Caco-2 (cell line): ENCODE measurements at regions not wholly inside any gene's neighbourhood (a gene's known extent, or its start where the extent isn't known, plus 50 kb on each side); places are given as distances from the start of the nearest gene placed in this dataset.

Source experiments
- BruUV-seq: library from RNA; stranded (reverse); fragments of 400-500 nt; replicated peaks from 2 replicates; lab custom pipeline; 2021; lab: Mats Ljungman, UMichigan
- CTCF ChIA-PET: fragments of 300-600 bp; sonication (Branson Sonifier 250); formaldehyde crosslinking; loops from one replicate; lab custom pipeline; 2022; ENCODE audit warnings: antibody characterized with exemption; lab: Charles Lee
- POLR2A ChIA-PET: fragments of 300-600 bp; sonication (Branson Sonifier 250); formaldehyde crosslinking; loops from one replicate; lab custom pipeline; 2022; ENCODE audit warnings: antibody characterized with exemption; lab: Charles Lee
- DNase-seq, 2 experiments: peaks; one replicate each; pipeline versions ENCODE4 v3.0.0 to v3.0.0-alpha.2; 2020 to 2022
- H3K27me3 ChIP-seq: replicated peaks from 2 replicates; pipeline ENCODE4 v1.6.0; 2011; ENCODE audit warnings: low read length; ENCODE audit not compliant: control insufficient read depth, insufficient read depth
- H3K36me3 ChIP-seq: 2 replicates; pipeline ENCODE4 v1.5.1; 2011; ENCODE audit warnings: low read length; ENCODE audit not compliant: control insufficient read depth, insufficient read depth
- H3K4me1 ChIP-seq: fragments of 250-450 bp; sonication (Bioruptor Pico); 2 replicates; pipeline ENCODE4 v1.5.1; 2020; ENCODE audit warnings: mild to moderate bottlenecking
- H3K4me3 ChIP-seq: 2 replicates; pipeline ENCODE4 v1.5.1; 2011; ENCODE audit warnings: low read depth, mild to moderate bottlenecking, control low read depth, low read length
- H3K9me3 ChIP-seq: fragments of 250-450 bp; sonication (Bioruptor Pico); 2 replicates; pipeline ENCODE4 v1.5.1; 2020; ENCODE audit warnings: mild to moderate bottlenecking, moderate library complexity
- H3K27ac Mint-ChIP-seq: one replicate; pipeline ENCODE4 v1.8.0; 2022; ENCODE audit warnings: mixed read lengths; ENCODE audit not compliant: unreplicated experiment
- H3K27me3 Mint-ChIP-seq: one replicate; pipeline ENCODE4 v1.8.0; 2022; ENCODE audit warnings: mixed read lengths; ENCODE audit not compliant: insufficient read depth, unreplicated experiment
- H3K36me3 Mint-ChIP-seq: one replicate; pipeline ENCODE4 v1.8.0; 2022; ENCODE audit warnings: mild to moderate bottlenecking, mixed read lengths; ENCODE audit not compliant: insufficient read depth, unreplicated experiment
- H3K4me1 Mint-ChIP-seq: one replicate; pipeline ENCODE4 v1.8.0; 2022; ENCODE audit warnings: low read depth, mixed read lengths; ENCODE audit not compliant: unreplicated experiment
- H3K4me3 Mint-ChIP-seq: one replicate; pipeline ENCODE4 v1.8.0; 2022; ENCODE audit warnings: mild to moderate bottlenecking, moderate library complexity, mixed read lengths; ENCODE audit not compliant: unreplicated experiment
- H3K9me3 Mint-ChIP-seq: one replicate; pipeline ENCODE4 v1.8.0; 2022; ENCODE audit warnings: mixed read lengths; ENCODE audit not compliant: unreplicated experiment
- CTCF ChIP-seq, 2 experiments: fragments of 200-600 bp in 1 of 2; IDR thresholded peaks; 1 replicate in 1 of 2; 2 replicates in 1 of 2; pipeline versions ENCODE4 v1.5.1 to v1.8.0; 2011 to 2022; ENCODE audit warnings: antibody characterized with exemption in 1 of 2, control low read depth in 1 of 2, inconsistent platforms in 1 of 2, low read depth in 1 of 2, low read length in 1 of 2, mild to moderate bottlenecking in 1 of 2, moderate library complexity in 1 of 2; ENCODE audit not compliant: insufficient read depth in 1 of 2, severe bottlenecking in 1 of 2, unreplicated experiment in 1 of 2
- intact Hi-C: fragments of 100-400 bp; cut with micrococcal nuclease; formaldehyde crosslinking; loops from one replicate; pipeline ENCODE4 v1.10.0; 2022; ENCODE audit not compliant: unreplicated experiment

GRCh38 chr16:88299751-88300462 lies 82.9 kb upstream of the ZNF469 start:
- Mint-ChIP-seq H3K4me3 (no peak overlapping the region), H3K27me3 (peaks cover 3% of the 10 kb centered on the region), H3K4me1 (peaks cover 9% of the 10 kb centered on the region), H3K27ac (peak overlapping the region; percentile 40), H3K36me3 (peaks cover 4% of the 10 kb centered on the region), H3K9me3 (no peaks in the 10 kb centered on the region)
- Histone ChIP-seq H3K4me1 (peaks cover 16% of the 10 kb centered on the region), H3K9me3 (no peaks in the 10 kb centered on the region), H3K36me3 (no peaks in the 10 kb centered on the region), H3K4me3 (no peak overlapping the region), H3K27me3 (no peaks in the 10 kb centered on the region)
- intact Hi-C loops: no loop called here
- ChIA-PET POLR2A (no interaction called here), CTCF (no interaction called here)
- TF ChIP-seq CTCF (IDR thresholded peaks at IDR 0.05; ENCODE audit: insufficient read depth in 1 of 2, low read depth in 1 of 2, low read length in 1 of 2, severe bottlenecking in 1 of 2, unreplicated experiment in 1 of 2): no peak
- BruUV-seq: no TSS peak
- DNase-seq: no peak

GRCh38 chr16:88300463-88300835 lies 82.3 kb upstream of the ZNF469 start:
- CTCF ChIA-PET: interaction anchor here (0.6 kb wide), 1 partner anchor 400 kb away, joined by 6 read pairs; no protein-coding TSS in a partner anchor
- H3K4me1 ChIP-seq: peaks cover 18% of the 10 kb centered on the region
- Mint-ChIP-seq H3K27me3 (peaks cover 3% of the 10 kb centered on the region), H3K4me1 (peaks cover 13% of the 10 kb centered on the region), H3K27ac (peak overlapping the region; percentile 40), H3K9me3 (peaks cover 4% of the 10 kb centered on the region), H3K36me3 (peaks cover 4% of the 10 kb centered on the region), H3K4me3 (no peak overlapping the region)
- no peaks in the 10 kb centered on the region for H3K36me3 ChIP-seq
- no peak overlapping the region for H3K4me3 ChIP-seq
- no peaks in the 10 kb centered on the region for H3K27me3 ChIP-seq
- POLR2A ChIA-PET: no interaction called here
- no peak for DNase-seq
- no TSS peak for BruUV-seq
- TF ChIP-seq CTCF (IDR thresholded peaks at IDR 0.05; ENCODE audit: insufficient read depth in 1 of 2, low read depth in 1 of 2, low read length in 1 of 2, severe bottlenecking in 1 of 2, unreplicated experiment in 1 of 2): no peak
- no peaks in the 10 kb centered on the region for H3K9me3 ChIP-seq
- intact Hi-C loops: no loop called here

GRCh38 chr16:88301431-88301830 lies 81.3 kb upstream of the ZNF469 start:
- CTCF ChIA-PET: interaction anchor here (0.6 kb wide), 1 partner anchor 401 kb away, joined by 6 read pairs; no protein-coding TSS in a partner anchor
- intact Hi-C loops: no loop called here
- POLR2A ChIA-PET: no interaction called here
- no peak overlapping the region for H3K4me3 Mint-ChIP-seq
- peaks cover 19% of the 10 kb centered on the region for H3K4me1 Mint-ChIP-seq
- no peak for TF ChIP-seq CTCF (IDR thresholded peaks at IDR 0.05; ENCODE audit: insufficient read depth in 1 of 2, low read depth in 1 of 2, low read length in 1 of 2, severe bottlenecking in 1 of 2, unreplicated experiment in 1 of 2)
- H3K9me3 Mint-ChIP-seq: peaks cover 11% of the 10 kb centered on the region
- Histone ChIP-seq H3K9me3 (no peaks in the 10 kb centered on the region), H3K27me3 (no peaks in the 10 kb centered on the region), H3K36me3 (no peaks in the 10 kb centered on the region), H3K4me3 (no peak overlapping the region), H3K4me1 (peaks cover 21% of the 10 kb centered on the region)
- peaks cover 3% of the 10 kb centered on the region for H3K27me3 Mint-ChIP-seq
- no TSS peak for BruUV-seq
- H3K27ac Mint-ChIP-seq: no peak overlapping the region
- no peak for DNase-seq
- peaks cover 1% of the 10 kb centered on the region for H3K36me3 Mint-ChIP-seq
